Keratinocyte (primary cell): ENCODE measurements at regions not wholly inside any gene's neighbourhood (a gene's known extent, or its start where the extent isn't known, plus 50 kb on each side); places are given as distances from the start of the nearest gene placed in this dataset.
"Not testable (repeated sequence)": the region's sequence is repeated elsewhere in the genome, so short reads cannot be mapped to it uniquely, and the experiment has no call there.

Source experiments
- DNase-seq: peaks from one replicate; pipeline ENCODE4 v3.0.0-alpha.2; 2011; ENCODE audit warnings: low read depth, missing footprints, low spot score
- FAIRE-seq: peaks from 2 replicates; lab custom pipeline; 2011; peaks lifted over from hg19 to GRCh38; lab: Jason Lieb, UNC
- H2AFZ ChIP-seq: 2 replicates; pipeline ENCODE4 v1.6.0; 2012; ENCODE audit warnings: low read length, control low read depth, inconsistent platforms; ENCODE audit not compliant: control insufficient read depth
- H3K27ac ChIP-seq: 2 replicates; pipeline ENCODE4 v1.5.1; 2011; ENCODE audit warnings: low read length; ENCODE audit not compliant: control insufficient read depth, insufficient read depth
- H3K27me3 ChIP-seq: 3 replicates; pipeline ENCODE4 v1.6.0; 2011; ENCODE audit warnings: low read length; ENCODE audit not compliant: control insufficient read depth, insufficient read depth; ENCODE audit errors: extremely low read depth
- H3K36me3 ChIP-seq, 2 experiments: 2 replicates in 1 of 2; 3 replicates in 1 of 2; pipeline ENCODE4 v1.5.1; 2011; ENCODE audit warnings: low read length in 2 of 2, mild to moderate bottlenecking in 1 of 2; ENCODE audit not compliant: control insufficient read depth in 2 of 2, insufficient read depth in 2 of 2; ENCODE audit errors: extremely low read depth in 1 of 2
- H3K4me1 ChIP-seq: 3 replicates; pipeline ENCODE4 v1.5.1; 2011; ENCODE audit warnings: low read length; ENCODE audit not compliant: control insufficient read depth, insufficient read depth; ENCODE audit errors: extremely low read depth
- H3K4me2 ChIP-seq: 3 replicates; pipeline ENCODE4 v1.6.0; 2011; ENCODE audit warnings: low read depth, low read length; ENCODE audit not compliant: control insufficient read depth, insufficient read depth; ENCODE audit errors: extremely low read depth
- H3K4me3 ChIP-seq, 3 experiments: fragments of 200-600 bp in 1 of 3; sonication (generic) in 1 of 3; 2 replicates in 2 of 3; 3 replicates in 1 of 3; pipeline ENCODE4 v1.5.1; 2011 to 2016; ENCODE audit warnings: low read length in 3 of 3, mild to moderate bottlenecking in 3 of 3, control low read depth in 2 of 3, inconsistent platforms in 1 of 3, low read depth in 1 of 3, mixed read lengths in 1 of 3, mixed run types in 1 of 3, moderate library complexity in 1 of 3; ENCODE audit not compliant: control insufficient read depth in 2 of 3, insufficient read depth in 2 of 3; ENCODE audit errors: extremely low read depth in 1 of 3
- H3K79me2 ChIP-seq: 2 replicates; pipeline ENCODE4 v1.6.0; 2012; ENCODE audit warnings: low read length; ENCODE audit not compliant: control insufficient read depth, insufficient read depth
- H3K9ac ChIP-seq: 3 replicates; pipeline ENCODE4 v1.6.0; 2011; ENCODE audit warnings: low read length; ENCODE audit not compliant: control insufficient read depth, insufficient read depth; ENCODE audit errors: extremely low read depth
- H3K9me1 ChIP-seq: 3 replicates; pipeline ENCODE4 v1.6.0; 2011; ENCODE audit warnings: low read length; ENCODE audit not compliant: control insufficient read depth, insufficient read depth; ENCODE audit errors: extremely low read depth
- H3K9me3 ChIP-seq: 2 replicates; pipeline ENCODE4 v1.5.1; 2012; ENCODE audit warnings: low read depth, low read length; ENCODE audit not compliant: control insufficient read depth
- H4K20me1 ChIP-seq: 3 replicates; pipeline ENCODE4 v1.6.0; 2011; ENCODE audit warnings: low read length; ENCODE audit not compliant: control insufficient read depth, insufficient read depth; ENCODE audit errors: extremely low read depth
- CTCF ChIP-seq, 3 experiments: IDR thresholded peaks in 1 of 3; conservative IDR thresholded peaks in 1 of 3; optimal IDR thresholded peaks in 1 of 3; 2 replicates in 2 of 3; 3 replicates in 1 of 3; pipeline versions ENCODE3 to v1.5.1; 2011; ENCODE audit warnings: low read length in 3 of 3, mild to moderate bottlenecking in 3 of 3, moderate library complexity in 2 of 3, control low read depth in 1 of 3, inconsistent platforms in 1 of 3; ENCODE audit not compliant: insufficient read depth in 2 of 3; ENCODE audit errors: extremely low read depth in 1 of 3
- EZH2 ChIP-seq: IDR thresholded peaks from one replicate; pipeline ENCODE4 v1.6.1; 2012; ENCODE audit warnings: inconsistent platforms, mild to moderate bottlenecking, low read length, moderate library complexity
- dilution Hi-C: fragments of 300-500 bp; cut with MboI; formaldehyde crosslinking; loops from one replicate; pipeline ENCODE4 v1.7.0; 2020; ENCODE audit warnings: low sequenced_read_pairs; ENCODE audit not compliant: extremely low pct_ligation_motif_present

- no peak overlapping the region for H2AFZ ChIP-seq
- no peak overlapping the region for H3K4me2 ChIP-seq
- H3K9me1 ChIP-seq, result no peaks in the 10 kb centered on the region
- no peaks in the 10 kb centered on the region for H3K4me1 ChIP-seq
- H3K4me3 ChIP-seq, result no peak overlapping the region
- no peaks in the 10 kb centered on the region for H4K20me1 ChIP-seq
- dilution Hi-C loops, result no loop called here
- H3K79me2 ChIP-seq, result no peaks in the 10 kb centered on the region
- no peak for DNase-seq
- H3K27ac ChIP-seq, result no peak overlapping the region
- H3K9ac ChIP-seq, result no peak overlapping the region
- no peaks in the 10 kb centered on the region for H3K27me3 ChIP-seq
- TF ChIP-seq CTCF (optimal IDR thresholded peaks at IDR 0.05 in 1 of 3, IDR thresholded peaks at IDR 0.05 in 1 of 3, conservative IDR thresholded peaks at IDR 0.05 in 1 of 3; ENCODE audit: extremely low read depth in 1 of 3, insufficient read depth in 2 of 3, low read length in 3 of 3) (no peak), EZH2 (no peak)
- H3K9me3 ChIP-seq, result no peaks in the 10 kb centered on the region
- FAIRE-seq, result no peak
- no peaks in the 10 kb centered on the region for H3K36me3 ChIP-seq
Measured at GRCh38 chr2:78154586-78154985, 632.4 kb upstream of the LRRTM4 start.

GRCh38 chr2:78162202-78162601 lies 640.0 kb upstream of the LRRTM4 start:
- no peaks in the 10 kb centered on the region for H3K27me3 ChIP-seq
- H3K4me1 ChIP-seq, result no peaks in the 10 kb centered on the region
- no peak overlapping the region for H3K27ac ChIP-seq
- H3K9me1 ChIP-seq, result no peaks in the 10 kb centered on the region
- H2AFZ ChIP-seq, result no peak overlapping the region
- H3K4me2 ChIP-seq, result no peak overlapping the region
- no peaks in the 10 kb centered on the region for H3K36me3 ChIP-seq
- no peak overlapping the region for H3K9ac ChIP-seq
- no peak overlapping the region for H3K4me3 ChIP-seq
- DNase-seq, result no peak
- TF ChIP-seq CTCF (optimal IDR thresholded peaks at IDR 0.05 in 1 of 3, IDR thresholded peaks at IDR 0.05 in 1 of 3, conservative IDR thresholded peaks at IDR 0.05 in 1 of 3; ENCODE audit: extremely low read depth in 1 of 3, insufficient read depth in 2 of 3, low read length in 3 of 3), result no peak
- TF ChIP-seq EZH2, result no peak
- dilution Hi-C loops, result no loop called here
- no peaks in the 10 kb centered on the region for H4K20me1 ChIP-seq
- no peak for FAIRE-seq
- no peaks in the 10 kb centered on the region for H3K9me3 ChIP-seq
- no peaks in the 10 kb centered on the region for H3K79me2 ChIP-seq

GRCh38 chr2:78172157-78172556 lies 650.0 kb upstream of the LRRTM4 start:
- H3K27ac ChIP-seq, H3K27me3 ChIP-seq, dilution Hi-C loops: not testable (repeated sequence)

More at GRCh38 chr2:78172157-78172556, 650.0 kb upstream of the LRRTM4 start:
- not testable (repeated sequence) for H3K79me2 ChIP-seq, H3K4me1 ChIP-seq, H2AFZ ChIP-seq, H3K9me1 ChIP-seq, H3K9ac ChIP-seq, H3K4me3 ChIP-seq, H3K36me3 ChIP-seq, H3K9me3 ChIP-seq, H4K20me1 ChIP-seq, DNase-seq, FAIRE-seq, H3K4me2 ChIP-seq
